GM12878 (cell line): ENCODE measurements at regions not wholly inside any gene's neighbourhood (a gene's known extent, or its start where the extent isn't known, plus 50 kb on each side); places are given as distances from the start of the nearest gene placed in this dataset.

Experiments used
- ATAC-seq: fragments of 200-7000 bp; cut with Tn5 transposase; 3 replicates; pipeline ENCODE4 v1.9.1; 2020; ENCODE audit warnings: mild to moderate bottlenecking, moderate library complexity
- BruUV-seq: library from RNA; stranded (reverse); fragments of 400-500 nt; replicated peaks from 2 replicates; lab custom pipeline; 2021; lab: Mats Ljungman, UMichigan
- CTCF ChIA-PET: fragments of 300-600 bp; sonication (Branson Sonifier 250); formaldehyde crosslinking; extraction: SDS; loops from one replicate; lab custom pipeline; 2021; ENCODE audit warnings: inconsistent platforms; lab: Yijun Ruan, JAX
- POLR2A ChIA-PET: fragments of 350-600 bp; formaldehyde crosslinking; extraction: SDS; loops from one replicate; lab custom pipeline; 2021; ENCODE audit warnings: inconsistent platforms; lab: Charles Lee
- RAD21 ChIA-PET: fragments of 300-600 bp; sonication (Branson Sonifier 250); formaldehyde crosslinking; loops from one replicate; lab custom pipeline; 2023; ENCODE audit warnings: antibody characterized with exemption; ENCODE audit not compliant: unreplicated experiment; lab: Charles Lee
- SMC1A ChIA-PET: fragments of 300-600 bp; sonication (Branson Sonifier 250); formaldehyde crosslinking; loops from one replicate; lab custom pipeline; 2023; ENCODE audit not compliant: unreplicated experiment, uncharacterized antibody; lab: Charles Lee
- DNase-seq: peaks from one replicate; pipeline ENCODE4 v3.0.0-alpha.2; 2011; ENCODE audit warnings: low read depth, low spot score
- FAIRE-seq: peaks from 3 replicates; lab custom pipeline; 2011; peaks lifted over from hg19 to GRCh38; lab: Jason Lieb, UNC
- H2AFZ ChIP-seq: 2 replicates; pipeline ENCODE4 v1.6.0; 2011; ENCODE audit warnings: low read depth, low read length, control low read depth; ENCODE audit not compliant: control insufficient read depth
- H3K27ac ChIP-seq: 2 replicates; pipeline ENCODE4 v1.5.1; 2011; ENCODE audit warnings: control low read depth; ENCODE audit not compliant: control insufficient read depth, insufficient read depth
- H3K27me3 ChIP-seq, 2 experiments: replicated peaks in 1 of 2; 2 replicates each; pipeline versions ENCODE4 v1.6.0 to v1.6.1; 2011; ENCODE audit warnings: low read length in 1 of 2; ENCODE audit not compliant: control insufficient read depth in 2 of 2, insufficient read depth in 2 of 2
- H3K36me3 ChIP-seq, 2 experiments: 2 replicates each; pipeline ENCODE4 v1.5.1; 2011; ENCODE audit warnings: low read length in 1 of 2; ENCODE audit not compliant: control insufficient read depth in 2 of 2, insufficient read depth in 2 of 2
- H3K4me1 ChIP-seq: 2 replicates; pipeline ENCODE4 v1.6.1; 2011; ENCODE audit warnings: mild to moderate bottlenecking, low read length, moderate library complexity, mixed read lengths; ENCODE audit not compliant: control insufficient read depth, insufficient read depth
- H3K4me2 ChIP-seq: 2 replicates; pipeline ENCODE4 v1.6.0; 2011; ENCODE audit warnings: control low read depth; ENCODE audit not compliant: control insufficient read depth, insufficient read depth
- H3K4me3 ChIP-seq: fragments of 200-600 bp; sonication (generic); 2 replicates; pipeline ENCODE4 v1.5.1; 2016
- H3K79me2 ChIP-seq: 2 replicates; pipeline ENCODE4 v1.6.0; 2011; ENCODE audit warnings: low read length; ENCODE audit not compliant: control insufficient read depth, insufficient read depth
- H3K9ac ChIP-seq: 2 replicates; pipeline ENCODE4 v1.8.0; 2011; ENCODE audit warnings: low read length, control low read depth, mixed read lengths; ENCODE audit not compliant: control insufficient read depth, insufficient read depth
- H3K9me3 ChIP-seq: replicated peaks from 3 replicates; pipeline ENCODE4 v1.5.1; 2011; ENCODE audit warnings: mild to moderate bottlenecking, low read length; ENCODE audit not compliant: control insufficient read depth, insufficient read depth
- H4K20me1 ChIP-seq: 2 replicates; pipeline ENCODE4 v1.6.0; 2011; ENCODE audit not compliant: control insufficient read depth, insufficient read depth
- BRCA1 ChIP-seq: IDR thresholded peaks from 2 replicates; pipeline ENCODE4 v1.6.1; 2011; ENCODE audit warnings: low read depth, low read length, improper control_type of control experiment
- CHD4 ChIP-seq: fragments of 200-600 bp; sonication (generic); IDR thresholded peaks from 2 replicates; pipeline ENCODE4 v1.6.1; 2016; ENCODE audit warnings: mild to moderate bottlenecking
- CREB1 ChIP-seq: IDR thresholded peaks from 2 replicates; pipeline ENCODE4 v1.6.1; 2012; ENCODE audit warnings: low read depth, mild to moderate bottlenecking, inconsistent platforms
- DPF2 ChIP-seq: fragments of 450-650 bp; IDR thresholded peaks from 2 replicates; pipeline ENCODE4 v1.6.1; 2017; ENCODE audit warnings: mild to moderate bottlenecking
- EGR1 ChIP-seq, 2 experiments: IDR thresholded peaks; 1 replicate in 1 of 2; 2 replicates in 1 of 2; pipeline ENCODE4 v1.6.1; 2011 to 2012; ENCODE audit warnings: low read depth in 2 of 2, low read length in 2 of 2, borderline replicate concordance in 1 of 2, mild to moderate bottlenecking in 1 of 2, moderate library complexity in 1 of 2
- GABPA ChIP-seq: IDR thresholded peaks from 2 replicates; pipeline ENCODE4 v1.6.1; 2014; ENCODE audit warnings: antibody characterized with exemption, low read depth, mild to moderate bottlenecking, inconsistent platforms
- HCFC1 ChIP-seq: fragments of 150-350 bp; IDR thresholded peaks from 2 replicates; pipeline ENCODE4 v1.6.1; 2014; ENCODE audit warnings: low read length
- HDAC2 ChIP-seq: fragments of 200-600 bp; sonication (generic); IDR thresholded peaks from 2 replicates; pipeline ENCODE4 v1.6.1; 2017
- IKZF2 ChIP-seq, 2 experiments: fragments of 450-650 bp; IDR thresholded peaks; 2 replicates each; pipeline ENCODE4 v1.6.1; 2017; ENCODE audit warnings: mild to moderate bottlenecking in 2 of 2, moderate library complexity in 2 of 2
- NFXL1 ChIP-seq: fragments of 450-650 bp; IDR thresholded peaks from 2 replicates; pipeline ENCODE4 v1.6.1; 2017; ENCODE audit warnings: antibody characterized with exemption, mild to moderate bottlenecking, borderline replicate concordance
- NR2C2 ChIP-seq: IDR thresholded peaks from 2 replicates; pipeline ENCODE4 v1.6.1; 2011; ENCODE audit warnings: borderline replicate concordance, low read depth; ENCODE audit not compliant: control insufficient read depth, insufficient read length
- POLR2AphosphoS2 ChIP-seq: IDR thresholded peaks from 2 replicates; pipeline ENCODE4 v1.6.1; 2011; ENCODE audit warnings: low read depth, mild to moderate bottlenecking, low read length, improper control_type of control experiment, moderate library complexity
- SIN3A ChIP-seq: IDR thresholded peaks from 2 replicates; pipeline ENCODE4 v1.6.1; 2012; ENCODE audit warnings: low read depth, low read length, improper control_type of control experiment
- SUZ12 ChIP-seq: fragments of 200-600 bp; sonication (generic); IDR thresholded peaks from one replicate; pipeline ENCODE4 v1.6.1; 2018; ENCODE audit warnings: antibody characterized with exemption, mild to moderate bottlenecking; ENCODE audit not compliant: unreplicated experiment
- YY1 ChIP-seq: IDR thresholded peaks from 2 replicates; pipeline ENCODE4 v1.6.1; 2011; ENCODE audit warnings: low read depth, mild to moderate bottlenecking, low read length
- ZBED1 ChIP-seq: IDR thresholded peaks from 2 replicates; pipeline ENCODE4 v1.6.1; 2016; ENCODE audit warnings: borderline replicate concordance
- ZNF384 ChIP-seq: IDR thresholded peaks from 2 replicates; pipeline ENCODE4 v1.6.1; 2012; ENCODE audit warnings: low read depth, mild to moderate bottlenecking, low read length, improper control_type of control experiment, borderline replicate concordance
- WGBS: methylation state at CpG from one replicate; pipeline ENCODE4 v1.1.6; 2016; ENCODE audit warnings: low lambda C conversion rate; ENCODE audit not compliant: insufficient replicate concordance, insufficient coverage; ENCODE audit errors: missing lambda C conversion rate; 5-methylcytosine and 5-hydroxymethylcytosine counted together
- in situ Hi-C: fragments of 300-500 bp; cut with MboI; formaldehyde crosslinking; loops from 9 replicates; pipeline ENCODE4 v1.14.3; 2018; ENCODE audit warnings: mixed read lengths
- intact Hi-C: fragments of 100-400 bp; cut with micrococcal nuclease; formaldehyde crosslinking; loops from one replicate; pipeline ENCODE4 v1.14.2; 2022; ENCODE audit not compliant: unreplicated experiment
- TF ChIP-seq, protein P1 (sequence below): IDR thresholded peaks from 2 replicates; pipeline ENCODE4 v1.6.1; 2012; ENCODE audit warnings: low read depth, low read length, improper control_type of control experiment
- TF ChIP-seq, protein P2 (sequence below): fragments of 450-650 bp; IDR thresholded peaks from 2 replicates; pipeline ENCODE4 v1.6.1; 2018; ENCODE audit warnings: borderline replicate concordance, mild to moderate bottlenecking; ENCODE audit not compliant: partially characterized antibody
- TF ChIP-seq, protein P3 (sequence below): fragments of 450-650 bp; IDR thresholded peaks from 2 replicates; pipeline ENCODE4 v1.6.1; 2017; ENCODE audit warnings: borderline replicate concordance

DNA sequence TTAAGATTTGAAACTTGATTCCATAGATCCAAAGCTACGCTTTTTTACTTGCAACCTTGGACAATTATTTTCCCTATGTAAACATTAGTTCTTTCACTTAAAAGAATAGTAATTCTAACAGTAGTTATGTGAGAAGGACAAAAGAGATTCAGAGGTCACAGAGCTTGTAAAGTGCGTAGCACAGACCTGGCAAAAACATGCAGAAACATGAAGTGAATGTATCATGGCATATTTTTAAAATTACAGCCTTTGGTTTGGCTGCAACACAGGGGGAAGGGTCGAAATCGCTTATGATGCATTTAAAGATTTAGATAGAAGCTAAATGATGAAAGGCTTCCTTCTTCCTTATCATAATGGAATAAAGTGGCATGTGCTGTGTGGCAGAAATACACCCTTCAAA lies 1068.8 kb downstream of the ARAP2 start:
- RAD21 ChIA-PET = no interaction called here
- H3K9me3 ChIP-seq = no peaks in the 10 kb centered on the region
- H2AFZ ChIP-seq = no peak overlapping the region
- no peaks in the 10 kb centered on the region for H3K4me1 ChIP-seq
- H3K4me2 ChIP-seq = no peak overlapping the region
- no peak overlapping the region for H3K27ac ChIP-seq
- WGBS = 21% methylated on average over 4 of the region's 4 CpGs
- H3K27me3 ChIP-seq = no peaks in the 10 kb centered on the region
- BruUV-seq = no TSS peak
- H3K9ac ChIP-seq = no peak overlapping the region
- H3K4me3 ChIP-seq = no peak overlapping the region
- CTCF ChIA-PET = interaction anchor here (1.1 kb wide), 1 partner anchor 12 kb away, joined by 3 read pairs; no protein-coding TSS in a partner anchor
- in situ Hi-C loops (no loop called here), intact Hi-C loops (no loop called here)
- TF ChIP-seq EGR1 (IDR thresholded peaks at IDR 0.05; ENCODE audit: borderline replicate concordance in 1 of 2, low read depth in 2 of 2, low read length in 2 of 2) (no peak), YY1 (no peak), NFXL1 (no peak), BRCA1 (no peak), CHD4 (no peak), HCFC1 (no peak), DPF2 (no peak), GABPA (no peak), CREB1 (no peak), SIN3A (no peak), SUZ12 (no peak), ZNF384 (no peak), ZBED1 (no peak), HDAC2 (no peak), POLR2AphosphoS2 (no peak), IKZF2 (IDR thresholded peaks at IDR 0.05) (no peak), NR2C2 (no peak)
- TF ChIP-seq, protein P1, sequence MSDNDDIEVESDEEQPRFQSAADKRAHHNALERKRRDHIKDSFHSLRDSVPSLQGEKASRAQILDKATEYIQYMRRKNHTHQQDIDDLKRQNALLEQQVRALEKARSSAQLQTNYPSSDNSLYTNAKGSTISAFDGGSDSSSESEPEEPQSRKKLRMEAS = no peak
- TF ChIP-seq, protein P2, sequence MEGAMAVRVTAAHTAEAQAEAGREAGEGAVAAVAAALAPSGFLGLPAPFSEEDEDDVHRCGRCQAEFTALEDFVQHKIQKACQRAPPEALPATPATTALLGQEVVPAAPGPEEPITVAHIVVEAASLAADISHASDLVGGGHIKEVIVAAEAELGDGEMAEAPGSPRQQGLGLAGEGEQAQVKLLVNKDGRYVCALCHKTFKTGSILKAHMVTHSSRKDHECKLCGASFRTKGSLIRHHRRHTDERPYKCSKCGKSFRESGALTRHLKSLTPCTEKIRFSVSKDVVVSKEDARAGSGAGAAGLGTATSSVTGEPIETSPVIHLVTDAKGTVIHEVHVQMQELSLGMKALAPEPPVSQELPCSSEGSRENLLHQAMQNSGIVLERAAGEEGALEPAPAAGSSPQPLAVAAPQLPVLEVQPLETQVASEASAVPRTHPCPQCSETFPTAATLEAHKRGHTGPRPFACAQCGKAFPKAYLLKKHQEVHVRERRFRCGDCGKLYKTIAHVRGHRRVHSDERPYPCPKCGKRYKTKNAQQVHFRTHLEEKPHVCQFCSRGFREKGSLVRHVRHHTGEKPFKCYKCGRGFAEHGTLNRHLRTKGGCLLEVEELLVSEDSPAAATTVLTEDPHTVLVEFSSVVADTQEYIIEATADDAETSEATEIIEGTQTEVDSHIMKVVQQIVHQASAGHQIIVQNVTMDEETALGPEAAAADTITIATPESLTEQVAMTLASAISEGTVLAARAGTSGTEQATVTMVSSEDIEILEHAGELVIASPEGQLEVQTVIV = no peak
- TF ChIP-seq, protein P3, sequence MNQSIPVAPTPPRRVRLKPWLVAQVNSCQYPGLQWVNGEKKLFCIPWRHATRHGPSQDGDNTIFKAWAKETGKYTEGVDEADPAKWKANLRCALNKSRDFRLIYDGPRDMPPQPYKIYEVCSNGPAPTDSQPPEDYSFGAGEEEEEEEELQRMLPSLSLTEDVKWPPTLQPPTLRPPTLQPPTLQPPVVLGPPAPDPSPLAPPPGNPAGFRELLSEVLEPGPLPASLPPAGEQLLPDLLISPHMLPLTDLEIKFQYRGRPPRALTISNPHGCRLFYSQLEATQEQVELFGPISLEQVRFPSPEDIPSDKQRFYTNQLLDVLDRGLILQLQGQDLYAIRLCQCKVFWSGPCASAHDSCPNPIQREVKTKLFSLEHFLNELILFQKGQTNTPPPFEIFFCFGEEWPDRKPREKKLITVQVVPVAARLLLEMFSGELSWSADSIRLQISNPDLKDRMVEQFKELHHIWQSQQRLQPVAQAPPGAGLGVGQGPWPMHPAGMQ = no peak
- TF ChIP-seq, all 136 proteins: peak for 0
- ATAC-seq (no peak), FAIRE-seq (no peak), DNase-seq (no peak)
- Histone ChIP-seq H3K79me2 (no peaks in the 10 kb centered on the region), H4K20me1 (no peaks in the 10 kb centered on the region), H3K36me3 (no peaks in the 10 kb centered on the region)
- ChIA-PET POLR2A (no interaction called here), SMC1A (interaction anchor here (0.7 to 1.9 kb wide), 6 partner anchors 8 to 54 kb away, joined by 3 to 6 read pairs (median 4); no protein-coding TSS in a partner anchor)
